Ovary (tissue), 7 donors: ENCODE measurements at regions not wholly inside any gene's neighbourhood (a gene's known extent, or its start where the extent isn't known, plus 50 kb on each side); places are given as distances from the start of the nearest gene placed in this dataset. TPM values are rescaled to one million over a fixed set of nuclear protein-coding genes. Genes with fewer than 3 reads are reported as not detected.

Experiments used
- DNase-seq, 5 donors: peaks; one replicate each; pipeline ENCODE4 v3.0.0-alpha.2; 2019 to 2020
- H3K27ac ChIP-seq, 2 donors: fragments of 200-600 bp; one replicate each; pipeline versions ENCODE4 v1.5.1 to v1.8.0; 2019 to 2022
- H3K27me3 ChIP-seq: fragments of 200-600 bp; one replicate; pipeline ENCODE4 v1.8.0; 2022
- H3K36me3 ChIP-seq: fragments of 200-600 bp; sonication (generic); one replicate; pipeline ENCODE4 v1.5.1; 2019
- H3K4me1 ChIP-seq: one replicate; pipeline ENCODE4 v1.8.1; 2013; ENCODE audit warnings: mild to moderate bottlenecking, moderate library complexity; ENCODE audit not compliant: insufficient read depth
- H3K4me3 ChIP-seq: fragments of 200-600 bp; sonication (generic); one replicate; pipeline ENCODE4 v1.5.1; 2017
- H3K9me3 ChIP-seq, 2 donors: fragments of 200-600 bp in 1 of 2; sonication (generic) in 1 of 2; one replicate each; pipeline versions ENCODE4 v1.5.1 to v1.8.1; 2013 to 2019; ENCODE audit warnings: mild to moderate bottlenecking in 1 of 2, moderate library complexity in 1 of 2
- EP300 ChIP-seq: sonication (generic); formaldehyde crosslinking; IDR thresholded peaks from one replicate; pipeline ENCODE4 v1.6.1; 2017; ENCODE audit warnings: antibody characterized with exemption
- POLR2A ChIP-seq: fragments of 450-650 bp; IDR thresholded peaks from one replicate; pipeline ENCODE4 v1.6.1; 2017; ENCODE audit warnings: antibody characterized with exemption, mild to moderate bottlenecking, moderate library complexity
- WGBS, 3 donors: extraction: QIAGEN DNeasy Blood & Tissue Kit in 1 of 3; methylation state at CpG; one replicate each; pipeline versions ENCODE4 v1.1.5 to v1.1.7; 2013 to 2017; 5-methylcytosine and 5-hydroxymethylcytosine counted together
- intact Hi-C, 4 donors: fragments of 100-400 bp; cut with DNase I; formaldehyde crosslinking; loops; one replicate each; pipeline versions ENCODE4 v1.11.0 to v1.15.1; 2022 to 2023
- small RNA-seq: library from RNA; depleted of rRNA; stranded (forward); fragments of <200 nt; gene quantifications from one replicate; pipeline ENCODE3, GENCODE V24; 2016
- TF ChIP-seq, protein P1 (sequence below), 3 donors: fragments of 450-650 bp in 2 of 3; fragments of 200-600 bp in 1 of 3; IDR thresholded peaks; one replicate each; pipeline versions ENCODE4 v1.5.1 to v1.8.0; 2016 to 2022; ENCODE audit warnings: antibody characterized with exemption in 3 of 3, mild to moderate bottlenecking in 1 of 3
- donor health status: DM: no; HTN: no; CAD: no; lungs with moderate emphysema.
- donor health status: DM: no; HTN: no; CAD: no.
- donor health status: Bipolar disorder and iron deficiency.
- donor health status: DM: no; HTN: no; CAD: no.
- donor health status: DM: yes; HTN: yes; CAD: no.

DNA sequence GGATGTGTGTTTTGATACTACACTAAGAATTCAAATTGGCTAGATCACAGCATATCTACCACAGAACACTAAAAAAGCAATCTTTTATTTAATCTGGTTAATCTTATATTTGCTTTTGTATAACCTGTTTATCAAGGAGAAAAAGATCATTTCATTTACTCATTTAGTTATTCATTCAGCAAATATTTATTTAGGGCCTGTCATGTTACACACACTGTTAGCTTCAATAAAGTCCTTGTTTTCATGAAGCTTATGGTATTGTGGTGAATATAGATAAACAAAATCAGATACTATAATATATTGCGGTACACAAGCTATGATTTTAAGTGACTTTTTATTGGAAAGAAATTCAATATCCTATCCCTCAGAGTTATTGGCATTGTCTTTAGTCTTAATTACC is 350.8 kb downstream of the LRFN5 start:
- intact Hi-C loops, result no loop called here
- Histone ChIP-seq H3K36me3 (no peaks in the 10 kb centered on the region), H3K9me3 (no peaks in the 10 kb centered on the region), H3K27me3 (no peaks in the 10 kb centered on the region), H3K4me1 (no peaks in the 10 kb centered on the region), H3K27ac (no peak overlapping the region), H3K4me3 (no peak overlapping the region)
- TF ChIP-seq POLR2A, result no peak
- TF ChIP-seq EP300, result no peak
- TF ChIP-seq, protein P1, sequence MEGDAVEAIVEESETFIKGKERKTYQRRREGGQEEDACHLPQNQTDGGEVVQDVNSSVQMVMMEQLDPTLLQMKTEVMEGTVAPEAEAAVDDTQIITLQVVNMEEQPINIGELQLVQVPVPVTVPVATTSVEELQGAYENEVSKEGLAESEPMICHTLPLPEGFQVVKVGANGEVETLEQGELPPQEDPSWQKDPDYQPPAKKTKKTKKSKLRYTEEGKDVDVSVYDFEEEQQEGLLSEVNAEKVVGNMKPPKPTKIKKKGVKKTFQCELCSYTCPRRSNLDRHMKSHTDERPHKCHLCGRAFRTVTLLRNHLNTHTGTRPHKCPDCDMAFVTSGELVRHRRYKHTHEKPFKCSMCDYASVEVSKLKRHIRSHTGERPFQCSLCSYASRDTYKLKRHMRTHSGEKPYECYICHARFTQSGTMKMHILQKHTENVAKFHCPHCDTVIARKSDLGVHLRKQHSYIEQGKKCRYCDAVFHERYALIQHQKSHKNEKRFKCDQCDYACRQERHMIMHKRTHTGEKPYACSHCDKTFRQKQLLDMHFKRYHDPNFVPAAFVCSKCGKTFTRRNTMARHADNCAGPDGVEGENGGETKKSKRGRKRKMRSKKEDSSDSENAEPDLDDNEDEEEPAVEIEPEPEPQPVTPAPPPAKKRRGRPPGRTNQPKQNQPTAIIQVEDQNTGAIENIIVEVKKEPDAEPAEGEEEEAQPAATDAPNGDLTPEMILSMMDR (IDR thresholded peaks at IDR 0.05), result no peak
- no peak for DNase-seq
- 4 to 52% (median 38%) methylated on average over 1 of the region's 1 CpG for WGBS, 3 donors

Small RNAs in the stretch of these regions (small RNA-seq; reads per million reads assigned to genes)
- gene AL163153.1, result not detected
- gene AL358913.1, result not detected
- not detected for gene AL442163.3
